Loucy (cell line): ENCODE measurements at regions not wholly inside any gene's neighbourhood (a gene's known extent, or its start where the extent isn't known, plus 50 kb on each side); places are given as distances from the start of the nearest gene placed in this dataset.

ENCODE experiments used
- H2AFZ ChIP-seq: fragments of 200-600 bp; sonication (generic); 2 replicates; pipeline ENCODE4 v1.6.0; 2016; ENCODE audit warnings: antibody characterized with exemption, mild to moderate bottlenecking, low read length, moderate library complexity
- H3F3A ChIP-seq: fragments of 200-600 bp; 2 replicates; pipeline ENCODE4 v1.6.0; 2016; ENCODE audit warnings: antibody characterized with exemption, low read depth, mild to moderate bottlenecking
- H3K27me3 ChIP-seq: fragments of 200-600 bp; sonication (generic); 2 replicates; pipeline ENCODE4 v1.6.1; 2014; ENCODE audit warnings: low read length, mild to moderate bottlenecking; ENCODE audit not compliant: insufficient read depth, poor library complexity, severe bottlenecking
- H3K36me3 ChIP-seq: fragments of 200-600 bp; sonication (generic); 2 replicates; pipeline ENCODE4 v1.6.1; 2016; ENCODE audit warnings: low read length; ENCODE audit not compliant: insufficient read depth
- H3K4me1 ChIP-seq: fragments of 200-600 bp; sonication (generic); 2 replicates; pipeline ENCODE4 v1.5.1; 2014; ENCODE audit warnings: low read length, mild to moderate bottlenecking; ENCODE audit not compliant: insufficient read depth, poor library complexity, severe bottlenecking
- H3K4me2 ChIP-seq: fragments of 200-600 bp; sonication (generic); 2 replicates; pipeline ENCODE4 v1.6.0; 2014; ENCODE audit warnings: antibody characterized with exemption, low read length, low read depth, mild to moderate bottlenecking; ENCODE audit not compliant: poor library complexity, severe bottlenecking
- H3K4me3 ChIP-seq: fragments of 200-600 bp; sonication (generic); 2 replicates; pipeline ENCODE4 v1.5.1; 2014; ENCODE audit warnings: low read length, mild to moderate bottlenecking, mixed read lengths; ENCODE audit not compliant: poor library complexity, severe bottlenecking
- H3K79me2 ChIP-seq: fragments of 200-600 bp; sonication (generic); 2 replicates; pipeline ENCODE4 v1.6.1; 2014; ENCODE audit warnings: low read length; ENCODE audit not compliant: insufficient read depth
- H3K9ac ChIP-seq: fragments of 200-600 bp; sonication (generic); 2 replicates; pipeline ENCODE4 v1.6.0; 2014; ENCODE audit warnings: mild to moderate bottlenecking, low read depth, low read length, moderate library complexity; ENCODE audit not compliant: poor library complexity, severe bottlenecking
- H3K9me2 ChIP-seq: fragments of 200-600 bp; sonication (generic); replicated peaks from 2 replicates; pipeline ENCODE4 v1.6.1; 2016; ENCODE audit warnings: low read depth, low read length, mixed read lengths
- H3K9me3 ChIP-seq: fragments of 200-600 bp; sonication (generic); 2 replicates; pipeline ENCODE4 v1.6.1; 2014; ENCODE audit warnings: mild to moderate bottlenecking, antibody characterized with exemption, low read length, low read depth; ENCODE audit not compliant: insufficient read depth
- H4K20me1 ChIP-seq: fragments of 200-600 bp; sonication (generic); 2 replicates; pipeline ENCODE4 v1.6.0; 2014; ENCODE audit warnings: antibody characterized with exemption, low read length, mild to moderate bottlenecking; ENCODE audit not compliant: insufficient read depth, poor library complexity, severe bottlenecking
- EZH2phosphoT487 ChIP-seq: fragments of 200-600 bp; IDR thresholded peaks from 2 replicates; pipeline ENCODE4 v1.6.1; 2018; ENCODE audit warnings: antibody characterized with exemption, mild to moderate bottlenecking, moderate library complexity, borderline replicate concordance
- TF ChIP-seq, protein P1 (sequence below): fragments of 200-600 bp; sonication (generic); conservative IDR thresholded peaks from 2 replicates; pipeline ENCODE4 v1.5.1; 2014; ENCODE audit warnings: mild to moderate bottlenecking, antibody characterized with exemption, low read length

DNA sequence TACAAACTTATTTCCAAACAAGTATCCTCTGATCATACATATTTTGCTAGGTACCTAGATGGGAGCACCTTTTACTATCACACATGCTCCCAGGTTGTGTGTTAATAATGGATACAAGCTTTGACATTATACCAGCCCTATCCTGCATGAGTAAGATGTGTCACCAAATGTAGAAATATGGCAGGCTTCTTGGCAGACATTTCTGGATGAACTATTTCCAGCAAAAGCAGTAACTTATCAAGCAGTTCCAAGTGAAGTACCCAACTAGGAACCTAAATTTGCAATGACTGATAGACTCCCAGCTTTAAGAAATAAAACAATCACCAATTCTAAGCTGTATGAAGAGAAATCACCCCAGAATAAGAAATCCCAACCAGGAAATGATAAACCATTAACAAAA lies 103.7 kb upstream of the TMEM72 start:
- H2AFZ ChIP-seq, result no peak overlapping the region
- H3K4me1 ChIP-seq, result no peaks in the 10 kb centered on the region
- H3K79me2 ChIP-seq, result no peaks in the 10 kb centered on the region
- no peaks in the 10 kb centered on the region for H3K9me3 ChIP-seq
- TF ChIP-seq, protein P1, sequence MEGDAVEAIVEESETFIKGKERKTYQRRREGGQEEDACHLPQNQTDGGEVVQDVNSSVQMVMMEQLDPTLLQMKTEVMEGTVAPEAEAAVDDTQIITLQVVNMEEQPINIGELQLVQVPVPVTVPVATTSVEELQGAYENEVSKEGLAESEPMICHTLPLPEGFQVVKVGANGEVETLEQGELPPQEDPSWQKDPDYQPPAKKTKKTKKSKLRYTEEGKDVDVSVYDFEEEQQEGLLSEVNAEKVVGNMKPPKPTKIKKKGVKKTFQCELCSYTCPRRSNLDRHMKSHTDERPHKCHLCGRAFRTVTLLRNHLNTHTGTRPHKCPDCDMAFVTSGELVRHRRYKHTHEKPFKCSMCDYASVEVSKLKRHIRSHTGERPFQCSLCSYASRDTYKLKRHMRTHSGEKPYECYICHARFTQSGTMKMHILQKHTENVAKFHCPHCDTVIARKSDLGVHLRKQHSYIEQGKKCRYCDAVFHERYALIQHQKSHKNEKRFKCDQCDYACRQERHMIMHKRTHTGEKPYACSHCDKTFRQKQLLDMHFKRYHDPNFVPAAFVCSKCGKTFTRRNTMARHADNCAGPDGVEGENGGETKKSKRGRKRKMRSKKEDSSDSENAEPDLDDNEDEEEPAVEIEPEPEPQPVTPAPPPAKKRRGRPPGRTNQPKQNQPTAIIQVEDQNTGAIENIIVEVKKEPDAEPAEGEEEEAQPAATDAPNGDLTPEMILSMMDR, result no peak
- no peak for TF ChIP-seq EZH2phosphoT487
- no peak overlapping the region for H3K9ac ChIP-seq
- no peak overlapping the region for H3K4me2 ChIP-seq
- no peaks in the 10 kb centered on the region for H3K9me2 ChIP-seq
- no peak overlapping the region for H3K4me3 ChIP-seq
- H3K27me3 ChIP-seq, result no peaks in the 10 kb centered on the region
- no peaks in the 10 kb centered on the region for H3K36me3 ChIP-seq
- no peaks in the 10 kb centered on the region for H4K20me1 ChIP-seq
- H3F3A ChIP-seq, result no peaks in the 10 kb centered on the region

DNA sequence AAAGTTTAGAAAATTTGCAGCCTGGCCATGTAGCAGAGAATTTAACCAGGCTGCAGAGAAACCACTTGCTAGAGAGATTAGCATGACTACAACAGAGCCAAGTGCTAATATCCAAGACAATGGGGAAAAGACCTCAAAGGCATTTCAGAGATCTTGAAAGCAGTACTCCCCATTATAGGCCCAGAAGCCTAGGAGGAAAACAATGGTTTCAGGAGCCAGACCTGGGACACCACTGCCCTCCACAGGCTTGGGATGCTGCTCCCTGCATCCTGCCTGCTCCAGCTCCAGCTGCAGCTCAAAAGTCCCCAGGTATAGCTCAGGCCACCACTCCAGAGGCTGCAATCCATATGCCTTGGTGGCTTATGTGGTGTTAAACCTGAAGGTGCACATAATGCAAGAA lies 101.5 kb upstream of the TMEM72 start:
- Histone ChIP-seq H2AFZ (no peak overlapping the region), H3K9ac (no peak overlapping the region), H3K4me1 (no peaks in the 10 kb centered on the region), H3K9me2 (no peaks in the 10 kb centered on the region), H3K27me3 (no peaks in the 10 kb centered on the region), H4K20me1 (no peaks in the 10 kb centered on the region), H3K9me3 (no peaks in the 10 kb centered on the region), H3K36me3 (no peaks in the 10 kb centered on the region), H3K4me3 (no peak overlapping the region), H3K4me2 (no peak overlapping the region), H3F3A (no peaks in the 10 kb centered on the region), H3K79me2 (no peaks in the 10 kb centered on the region)
- TF ChIP-seq EZH2phosphoT487, result no peak
- TF ChIP-seq, protein P1, result no peak

DNA sequence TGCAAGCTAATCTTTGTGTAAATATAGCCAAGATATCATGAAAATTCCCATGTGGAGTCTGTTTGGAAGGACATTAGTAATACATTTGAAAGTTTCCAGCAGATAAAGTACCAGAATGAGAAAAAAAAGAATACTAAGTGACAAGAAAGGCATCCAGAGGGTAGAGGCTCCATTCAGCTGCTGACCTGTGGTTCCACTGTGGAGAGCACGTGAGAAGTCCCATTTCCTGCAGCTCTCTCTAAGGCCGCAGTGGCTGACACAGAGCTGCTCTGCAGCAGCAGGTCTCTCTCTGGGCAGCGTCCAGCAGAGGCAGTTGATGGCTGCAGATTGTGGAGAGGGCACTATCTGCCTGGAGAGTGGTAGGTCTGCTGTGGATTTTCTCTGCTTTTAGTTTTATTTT lies 100.1 kb upstream of the TMEM72 start:
- Histone ChIP-seq H3K9me3 (no peaks in the 10 kb centered on the region), H3K9me2 (no peaks in the 10 kb centered on the region), H3K4me2 (no peak overlapping the region), H3K27me3 (no peaks in the 10 kb centered on the region), H3K36me3 (no peaks in the 10 kb centered on the region), H3K79me2 (no peaks in the 10 kb centered on the region), H3K4me1 (no peaks in the 10 kb centered on the region), H3K9ac (no peak overlapping the region), H3F3A (no peaks in the 10 kb centered on the region), H4K20me1 (no peaks in the 10 kb centered on the region), H3K4me3 (no peak overlapping the region), H2AFZ (peak overlapping the region; percentile 44; the same call in 1 of the 2 replicates)
- TF ChIP-seq, protein P1, result no peak
- no peak for TF ChIP-seq EZH2phosphoT487
